ENCODE measurements at regions not wholly inside any gene's neighbourhood (a gene's known extent, or its start where the extent isn't known, plus 50 kb on each side); places are given as distances from the start of the nearest gene placed in this dataset.

- POLR2A ChIA-PET: no interaction called here
- H3K9me3 ChIP-seq (ENCODE audit: control insufficient read depth, insufficient read depth, low read depth, low read length): no peaks in the 10 kb centered on the region
- CTCF ChIA-PET: interaction anchor here (0.6 kb wide), 1 partner anchor 112 kb away, joined by 3 read pairs; no protein-coding TSS in a partner anchor
- no peak overlapping the region for H3K4me3 ChIP-seq (ENCODE audit: low read depth, low read length)
- no peak for TF ChIP-seq ZNF223 (tag by site-specific recombination; IDR thresholded peaks at IDR 0.05)
- TF ChIP-seq ZNF530 (tag by site-specific recombination; IDR thresholded peaks at IDR 0.05; ENCODE audit: low read depth): no peak
- TF ChIP-seq ZNF473 (tag by site-specific recombination; IDR thresholded peaks at IDR 0.05): no peak
- TF ChIP-seq ZNF510 (tag by site-specific recombination; IDR thresholded peaks at IDR 0.05; ENCODE audit: insufficient replicate concordance): no peak
- H3K36me3 ChIP-seq (ENCODE audit: control insufficient read depth in 2 of 2, insufficient read depth in 1 of 2, low read length in 2 of 2): no peaks in the 10 kb centered on the region
- no peak overlapping the region for H3K27ac ChIP-seq (ENCODE audit: extremely low read depth, low read depth, low read length)
- H3K4me1 ChIP-seq (ENCODE audit: control insufficient read depth, insufficient read depth, low read length): no peaks in the 10 kb centered on the region
These were observed 80.1 kb upstream of the PDC start for GRCh38 chr1:186541003-186541402.

- Histone ChIP-seq H3K9me3 (ENCODE audit: control insufficient read depth, insufficient read depth, low read depth, low read length) (no peaks in the 10 kb centered on the region), H3K27ac (ENCODE audit: extremely low read depth, low read depth, low read length) (no peak overlapping the region), H3K4me1 (ENCODE audit: control insufficient read depth, insufficient read depth, low read length) (no peaks in the 10 kb centered on the region), H3K4me3 (ENCODE audit: low read depth, low read length) (no peak overlapping the region), H3K36me3 (ENCODE audit: control insufficient read depth in 2 of 2, insufficient read depth in 1 of 2, low read length in 2 of 2) (no peaks in the 10 kb centered on the region)
- CTCF ChIA-PET: no interaction called here
- POLR2A ChIA-PET: no interaction called here
- TF ChIP-seq ZNF274 (IDR thresholded peaks at IDR 0.05; ENCODE audit: low read length): no peak
- TF ChIP-seq ZNF274 (tag by site-specific recombination; IDR thresholded peaks at IDR 0.05; ENCODE audit: borderline replicate concordance): no peak
- no peak for TF ChIP-seq ZNF658 (tag by site-specific recombination; IDR thresholded peaks at IDR 0.05)
- TF ChIP-seq ZNF768 (tag by site-specific recombination; IDR thresholded peaks at IDR 0.05): no peak
- no peak for TF ChIP-seq YY2 (tag by site-specific recombination; IDR thresholded peaks at IDR 0.05)
- no peak for TF ChIP-seq ZNF404 (tag by site-specific recombination; IDR thresholded peaks at IDR 0.05)
- TF ChIP-seq ZBTB17 (tag by site-specific recombination; IDR thresholded peaks at IDR 0.05): no peak
- TF ChIP-seq MZF1 (tag by site-specific recombination; IDR thresholded peaks at IDR 0.05; ENCODE audit: borderline replicate concordance): no peak
- no peak for TF ChIP-seq ZNF157 (tag by site-specific recombination; IDR thresholded peaks at IDR 0.05)
- TF ChIP-seq ZNF514 (tag by site-specific recombination; IDR thresholded peaks at IDR 0.05): no peak
- TF ChIP-seq ZFP41 (tag by site-specific recombination; IDR thresholded peaks at IDR 0.05; ENCODE audit: borderline replicate concordance): no peak
- TF ChIP-seq SETDB1 (IDR thresholded peaks at IDR 0.05; ENCODE audit: insufficient read length, low read length): no peak
- no peak for TF ChIP-seq ZSCAN30 (tag by site-specific recombination; IDR thresholded peaks at IDR 0.05)
- no peak for TF ChIP-seq SP2 (tag by site-specific recombination; IDR thresholded peaks at IDR 0.05)
- TF ChIP-seq WT1 (tag by site-specific recombination; IDR thresholded peaks at IDR 0.05): no peak
- no peak for TF ChIP-seq ZNF701 (tag by site-specific recombination; IDR thresholded peaks at IDR 0.05)
- no peak for TF ChIP-seq ZNF37A (tag by site-specific recombination; IDR thresholded peaks at IDR 0.05)
These were observed 79.6 kb upstream of the PDC start for GRCh38 chr1:186540521-186540920.

GRCh38 chr1:186536273-186536890 is 75.5 kb upstream of the PDC start:
- no peak overlapping the region for H3K27ac ChIP-seq (ENCODE audit: extremely low read depth, low read depth, low read length)
- no peaks in the 10 kb centered on the region for H3K9me3 ChIP-seq (ENCODE audit: control insufficient read depth, insufficient read depth, low read depth, low read length)
- ChIA-PET CTCF (no interaction called here), POLR2A (no interaction called here)
- H3K36me3 ChIP-seq (ENCODE audit: control insufficient read depth in 2 of 2, insufficient read depth in 1 of 2, low read length in 2 of 2): no peaks in the 10 kb centered on the region
- H3K4me3 ChIP-seq (ENCODE audit: low read depth, low read length): no peak overlapping the region
- no peaks in the 10 kb centered on the region for H3K4me1 ChIP-seq (ENCODE audit: control insufficient read depth, insufficient read depth, low read length)
- TF ChIP-seq ZNF747 (tag by site-specific recombination; IDR thresholded peaks at IDR 0.05) (no peak), SP2 (tag by site-specific recombination; IDR thresholded peaks at IDR 0.05) (no peak), SCRT2 (tag by site-specific recombination; IDR thresholded peaks at IDR 0.05) (no peak), BCL11A (tag by site-specific recombination; IDR thresholded peaks at IDR 0.05; ENCODE audit: low read depth) (no peak), ZNF169 (tag by site-specific recombination; IDR thresholded peaks at IDR 0.05) (no peak), ZNF37A (tag by site-specific recombination; IDR thresholded peaks at IDR 0.05) (no peak), ZBTB6 (tag by site-specific recombination; IDR thresholded peaks at IDR 0.05) (no peak), ZNF274 (IDR thresholded peaks at IDR 0.05; ENCODE audit: low read length) (no peak), ZNF274 (tag by site-specific recombination; IDR thresholded peaks at IDR 0.05; ENCODE audit: borderline replicate concordance) (no peak), ZNF398 (tag by site-specific recombination; IDR thresholded peaks at IDR 0.05) (no peak), SP3 (tag by site-specific recombination; IDR thresholded peaks at IDR 0.05) (no peak), ZNF175 (tag by site-specific recombination; IDR thresholded peaks at IDR 0.05) (no peak), ZNF266 (tag by site-specific recombination; IDR thresholded peaks at IDR 0.05; ENCODE audit: low read depth) (no peak), ZSCAN18 (tag by site-specific recombination; IDR thresholded peaks at IDR 0.05) (no peak)

Data from HEK293 (cell line).